ENCODE measurements at regions not wholly inside any gene's neighbourhood (a gene's known extent, or its start where the extent isn't known, plus 50 kb on each side); places are given as distances from the start of the nearest gene placed in this dataset.

GRCh38 chr2:201971531-201972228, 62.0 kb upstream of the FZD7 start:
- CTCF ChIA-PET: interaction anchor here (0.6 to 1.3 kb wide), 4 partner anchors 8 to 160 kb away, joined by 3 to 4 read pairs (median 3); no protein-coding TSS in a partner anchor
- POLR2A ChIA-PET: no interaction called here

GRCh38 chr2:201972621-201973255, 60.9 kb upstream of the FZD7 start:
- Mint-ChIP-seq H3K9me3 (no peaks in the 10 kb centered on the region), H3K36me3 (ENCODE audit: low read depth) (no peaks in the 10 kb centered on the region), H3K4me1 (no peaks in the 10 kb centered on the region), H3K27me3 (peaks cover 1% of the 10 kb centered on the region), H3K4me3 (no peak overlapping the region), H3K27ac (no peak overlapping the region)
- ChIA-PET POLR2A (no interaction called here), CTCF (no interaction called here)
- DNase-seq: no peak

More at GRCh38 chr2:201971531-201972228, 62.0 kb upstream of the FZD7 start:
- no peaks in the 10 kb centered on the region for H3K9me3 Mint-ChIP-seq
- no peak for DNase-seq
- H3K4me1 Mint-ChIP-seq: no peaks in the 10 kb centered on the region
- no peak overlapping the region for H3K4me3 Mint-ChIP-seq
- no peaks in the 10 kb centered on the region for H3K27me3 Mint-ChIP-seq
- no peaks in the 10 kb centered on the region for H3K36me3 Mint-ChIP-seq (ENCODE audit: low read depth)
- H3K27ac Mint-ChIP-seq: no peak overlapping the region

- CTCF ChIA-PET: no interaction called here
- Mint-ChIP-seq H3K27me3 (peaks cover 2% of the 10 kb centered on the region), H3K27ac (no peak overlapping the region), H3K4me3 (no peak overlapping the region), H3K36me3 (ENCODE audit: low read depth) (no peaks in the 10 kb centered on the region), H3K9me3 (no peaks in the 10 kb centered on the region), H3K4me1 (no peaks in the 10 kb centered on the region)
- DNase-seq: no peak
- POLR2A ChIA-PET: no interaction called here
Observed at GRCh38 chr2:201973305-201973928, 60.2 kb upstream of the FZD7 start.

- no peaks in the 10 kb centered on the region for H3K4me1 Mint-ChIP-seq
- no peak overlapping the region for H3K27ac Mint-ChIP-seq
- no peak for DNase-seq
- no peaks in the 10 kb centered on the region for H3K36me3 Mint-ChIP-seq (ENCODE audit: low read depth)
- peaks cover 2% of the 10 kb centered on the region for H3K27me3 Mint-ChIP-seq
- ChIA-PET POLR2A (no interaction called here), CTCF (interaction anchor here (0.7 kb wide), 2 partner anchors 108 to 176 kb away, joined by 3 read pairs; no protein-coding TSS in a partner anchor)
- no peak overlapping the region for H3K4me3 Mint-ChIP-seq
- no peaks in the 10 kb centered on the region for H3K9me3 Mint-ChIP-seq
Observed at GRCh38 chr2:201974171-201975100, 59.2 kb upstream of the FZD7 start.

- POLR2A ChIA-PET: no interaction called here
- no peaks in the 10 kb centered on the region for H3K36me3 Mint-ChIP-seq (ENCODE audit: low read depth)
- H3K4me3 Mint-ChIP-seq: no peak overlapping the region
- DNase-seq: no peak
- H3K9me3 Mint-ChIP-seq: no peaks in the 10 kb centered on the region
- CTCF ChIA-PET: interaction anchor here (0.7 kb wide), 1 partner anchor 175 kb away, joined by 3 read pairs; no protein-coding TSS in a partner anchor
- no peak overlapping the region for H3K27ac Mint-ChIP-seq
- H3K4me1 Mint-ChIP-seq: no peaks in the 10 kb centered on the region
- peaks cover 2% of the 10 kb centered on the region for H3K27me3 Mint-ChIP-seq
Observed at GRCh38 chr2:201975434-201975833, 58.2 kb upstream of the FZD7 start.

GRCh38 chr2:201975964-201976612, 57.6 kb upstream of the FZD7 start:
- POLR2A ChIA-PET: no interaction called here
- CTCF ChIA-PET: interaction anchor here (0.6 kb wide), 2 partner anchors 10 to 23 kb away, joined by 3 to 4 read pairs; no protein-coding TSS in a partner anchor
- Mint-ChIP-seq H3K4me3 (no peak overlapping the region), H3K4me1 (no peaks in the 10 kb centered on the region), H3K36me3 (ENCODE audit: low read depth) (no peaks in the 10 kb centered on the region), H3K27me3 (peaks cover 2% of the 10 kb centered on the region), H3K9me3 (no peaks in the 10 kb centered on the region), H3K27ac (no peak overlapping the region)
- DNase-seq: no peak

- H3K9me3 Mint-ChIP-seq: no peaks in the 10 kb centered on the region
- CTCF ChIA-PET: interaction anchor here (0.7 kb wide), 1 partner anchor 139 kb away, joined by 3 read pairs; no protein-coding TSS in a partner anchor
- peaks cover 2% of the 10 kb centered on the region for H3K27me3 Mint-ChIP-seq
- no peak overlapping the region for H3K4me3 Mint-ChIP-seq
- DNase-seq: no peak
- POLR2A ChIA-PET: no interaction called here
- H3K36me3 Mint-ChIP-seq (ENCODE audit: low read depth): no peaks in the 10 kb centered on the region
- no peak overlapping the region for H3K27ac Mint-ChIP-seq
- no peaks in the 10 kb centered on the region for H3K4me1 Mint-ChIP-seq
Observed at GRCh38 chr2:201977651-201978050, 56.0 kb upstream of the FZD7 start.

- Mint-ChIP-seq H3K4me3 (no peak overlapping the region), H3K9me3 (no peaks in the 10 kb centered on the region), H3K27me3 (peaks cover 2% of the 10 kb centered on the region), H3K4me1 (no peaks in the 10 kb centered on the region), H3K27ac (no peak overlapping the region), H3K36me3 (ENCODE audit: low read depth) (no peaks in the 10 kb centered on the region)
- no peak for DNase-seq
- CTCF ChIA-PET: no interaction called here
- POLR2A ChIA-PET: no interaction called here
Observed at GRCh38 chr2:201978333-201978732, 55.3 kb upstream of the FZD7 start.

GRCh38 chr2:201978986-201979385, 54.7 kb upstream of the FZD7 start:
- ChIA-PET POLR2A (no interaction called here), CTCF (no interaction called here)
- H3K9me3 Mint-ChIP-seq: no peaks in the 10 kb centered on the region
- no peak overlapping the region for H3K27ac Mint-ChIP-seq
- no peak for DNase-seq
- H3K36me3 Mint-ChIP-seq (ENCODE audit: low read depth): no peaks in the 10 kb centered on the region
- H3K27me3 Mint-ChIP-seq: peaks cover 2% of the 10 kb centered on the region
- H3K4me3 Mint-ChIP-seq: no peak overlapping the region
- H3K4me1 Mint-ChIP-seq: no peaks in the 10 kb centered on the region

GRCh38 chr2:201980389-201980821, 53.2 kb upstream of the FZD7 start:
- H3K27ac Mint-ChIP-seq: no peak overlapping the region
- no peaks in the 10 kb centered on the region for H3K9me3 Mint-ChIP-seq
- ChIA-PET POLR2A (no interaction called here), CTCF (interaction anchor here (1.4 to 1.6 kb wide), 2 partner anchors 9 to 15 kb away, joined by 3 to 5 read pairs; no protein-coding TSS in a partner anchor)
- no peak for DNase-seq
- H3K4me3 Mint-ChIP-seq: no peak overlapping the region
- H3K4me1 Mint-ChIP-seq: no peaks in the 10 kb centered on the region
- H3K36me3 Mint-ChIP-seq (ENCODE audit: low read depth): no peaks in the 10 kb centered on the region
- H3K27me3 Mint-ChIP-seq: peaks cover 2% of the 10 kb centered on the region

GRCh38 chr2:201980946-201981345, 52.7 kb upstream of the FZD7 start:
- Mint-ChIP-seq H3K4me3 (no peak overlapping the region), H3K4me1 (no peaks in the 10 kb centered on the region), H3K36me3 (ENCODE audit: low read depth) (no peaks in the 10 kb centered on the region), H3K9me3 (no peaks in the 10 kb centered on the region), H3K27ac (no peak overlapping the region), H3K27me3 (peaks cover 2% of the 10 kb centered on the region)
- POLR2A ChIA-PET: no interaction called here
- CTCF ChIA-PET: interaction anchor here (1.4 to 1.6 kb wide), 2 partner anchors 10 to 16 kb away, joined by 3 to 5 read pairs; no protein-coding TSS in a partner anchor
- no peak for DNase-seq

- no peaks in the 10 kb centered on the region for H3K36me3 Mint-ChIP-seq (ENCODE audit: low read depth)
- ChIA-PET CTCF (interaction anchor here (0.7 kb wide), 1 partner anchor 222 kb away, joined by 3 read pairs; no protein-coding TSS in a partner anchor), POLR2A (no interaction called here)
- H3K27me3 Mint-ChIP-seq: no peaks in the 10 kb centered on the region
- no peak overlapping the region for H3K27ac Mint-ChIP-seq
- H3K4me3 Mint-ChIP-seq: no peak overlapping the region
- peaks cover 3% of the 10 kb centered on the region for H3K4me1 Mint-ChIP-seq
- DNase-seq: no peak
- H3K9me3 Mint-ChIP-seq: no peaks in the 10 kb centered on the region
Observed at GRCh38 chr2:201983174-201983573, 50.5 kb upstream of the FZD7 start.

All from activated CD4-positive, alpha-beta T cell treated with anti-CD3 and anti-CD28 coated beads, Interleukin-2, amount 10 ng/mL, durations not matched to agents 7 days and 5 days (primary cell).